Large intestine (tissue), 3 donors: ENCODE measurements at regions not wholly inside any gene's neighbourhood (a gene's known extent, or its start where the extent isn't known, plus 50 kb on each side); places are given as distances from the start of the nearest gene placed in this dataset.

ENCODE experiments used
- DNase-seq, 2 donors: peaks; one replicate each; pipeline versions ENCODE4 v3.0.0 to v3.0.0-alpha.2; 2013
- H3K27ac ChIP-seq: one replicate; pipeline ENCODE4 v1.5.1; 2013; ENCODE audit warnings: low read length
- H3K27me3 ChIP-seq: 2 replicates; pipeline ENCODE4 v1.6.1; 2013; ENCODE audit warnings: low read length; ENCODE audit not compliant: control insufficient read depth, insufficient read depth
- H3K36me3 ChIP-seq: 2 replicates; pipeline ENCODE4 v1.6.1; 2013; ENCODE audit warnings: low read length; ENCODE audit not compliant: control insufficient read depth, insufficient read depth
- H3K4me1 ChIP-seq: one replicate; pipeline ENCODE4 v1.6.1; 2013; ENCODE audit warnings: low read length; ENCODE audit not compliant: control insufficient read depth, insufficient read depth
- H3K4me3 ChIP-seq: one replicate; pipeline ENCODE4 v1.5.1; 2013; ENCODE audit warnings: low read length
- H3K9me3 ChIP-seq: one replicate; pipeline ENCODE4 v1.6.1; 2013; ENCODE audit warnings: mild to moderate bottlenecking, low read depth, low read length, moderate library complexity; ENCODE audit not compliant: control insufficient read depth
- WGBS: methylation state at CpG from one replicate; pipeline ENCODE4 v1.1.5; 2013; ENCODE audit warnings: low lambda C conversion rate; ENCODE audit not compliant: insufficient coverage; 5-methylcytosine and 5-hydroxymethylcytosine counted together

GRCh38 chr2:173762864-173763263 lies 202.3 kb downstream of the SP3 start:
- H3K36me3 ChIP-seq, result no peaks in the 10 kb centered on the region
- no peak for DNase-seq
- H3K4me1 ChIP-seq, result no peaks in the 10 kb centered on the region
- WGBS, result no CpG with 5 or more reads among the region's 2 CpGs
- no peak overlapping the region for H3K27ac ChIP-seq
- no peak overlapping the region for H3K4me3 ChIP-seq
- H3K9me3 ChIP-seq, result no peaks in the 10 kb centered on the region
- H3K27me3 ChIP-seq, result no peaks in the 10 kb centered on the region

- DNase-seq, result no peak
- H3K4me1 ChIP-seq, result no peaks in the 10 kb centered on the region
- no peaks in the 10 kb centered on the region for H3K27me3 ChIP-seq
- no CpG with 5 or more reads among the region's 1 CpG for WGBS
- no peak overlapping the region for H3K4me3 ChIP-seq
- no peak overlapping the region for H3K27ac ChIP-seq
- no peaks in the 10 kb centered on the region for H3K9me3 ChIP-seq
- no peaks in the 10 kb centered on the region for H3K36me3 ChIP-seq
These were observed 201.5 kb downstream of the SP3 start for GRCh38 chr2:173763641-173764040.

- H3K4me3 ChIP-seq, result no peak overlapping the region
- no CpG with 5 or more reads among the region's 6 CpGs for WGBS
- H3K9me3 ChIP-seq, result no peaks in the 10 kb centered on the region
- DNase-seq, result no peak
- H3K36me3 ChIP-seq, result no peaks in the 10 kb centered on the region
- H3K4me1 ChIP-seq, result no peaks in the 10 kb centered on the region
- no peaks in the 10 kb centered on the region for H3K27me3 ChIP-seq
- H3K27ac ChIP-seq, result no peak overlapping the region
These were observed 201.1 kb downstream of the SP3 start for GRCh38 chr2:173764094-173764493.

- Histone ChIP-seq H3K27me3 (no peaks in the 10 kb centered on the region), H3K4me1 (no peaks in the 10 kb centered on the region)
- no CpG with 5 or more reads among the region's 8 CpGs for WGBS
These were observed 198.5 kb downstream of the SP3 start for GRCh38 chr2:173766537-173767289.

GRCh38 chr2:173770947-173771678 lies 194.1 kb downstream of the SP3 start:
- Histone ChIP-seq H3K4me1 (no peaks in the 10 kb centered on the region), H3K4me3 (no peak overlapping the region), H3K36me3 (no peaks in the 10 kb centered on the region), H3K27ac (no peak overlapping the region), H3K9me3 (no peaks in the 10 kb centered on the region), H3K27me3 (no peaks in the 10 kb centered on the region)
- no peak for DNase-seq
- WGBS, result no CpG with 5 or more reads among the region's 5 CpGs

More at GRCh38 chr2:173766537-173767289, 198.5 kb downstream of the SP3 start:
- Histone ChIP-seq H3K9me3 (no peaks in the 10 kb centered on the region), H3K27ac (no peak overlapping the region), H3K36me3 (no peaks in the 10 kb centered on the region), H3K4me3 (no peak overlapping the region)
- DNase-seq, result no peak

GRCh38 chr2:173772205-173772604 lies 193.0 kb downstream of the SP3 start:
- no peak for DNase-seq
- Histone ChIP-seq H3K9me3 (no peaks in the 10 kb centered on the region), H3K27ac (no peak overlapping the region), H3K4me1 (no peaks in the 10 kb centered on the region), H3K27me3 (no peaks in the 10 kb centered on the region), H3K36me3 (no peaks in the 10 kb centered on the region), H3K4me3 (no peak overlapping the region)
- WGBS, result 88% methylated on average over 2 of the region's 3 CpGs

GRCh38 chr2:173773076-173773475 lies 192.1 kb downstream of the SP3 start:
- no CpG with 5 or more reads among the region's 4 CpGs for WGBS
- Histone ChIP-seq H3K9me3 (no peaks in the 10 kb centered on the region), H3K27me3 (no peaks in the 10 kb centered on the region)

GRCh38 chr2:173775440-173775839 lies 189.7 kb downstream of the SP3 start:
- no peak overlapping the region for H3K4me3 ChIP-seq
- H3K36me3 ChIP-seq, result no peaks in the 10 kb centered on the region
- no CpG with 5 or more reads among the region's 2 CpGs for WGBS
- no peaks in the 10 kb centered on the region for H3K4me1 ChIP-seq
- peaks cover 3% of the 10 kb centered on the region for H3K9me3 ChIP-seq
- no peak for DNase-seq
- H3K27ac ChIP-seq, result no peak overlapping the region
- H3K27me3 ChIP-seq, result no peaks in the 10 kb centered on the region

More at GRCh38 chr2:173773076-173773475, 192.1 kb downstream of the SP3 start:
- DNase-seq, result no peak
- Histone ChIP-seq H3K4me3 (no peak overlapping the region), H3K4me1 (no peaks in the 10 kb centered on the region), H3K27ac (no peak overlapping the region), H3K36me3 (no peaks in the 10 kb centered on the region)

GRCh38 chr2:173782681-173783080 lies 182.5 kb downstream of the SP3 start:
- Histone ChIP-seq H3K27ac (no peak overlapping the region), H3K27me3 (peaks cover 3% of the 10 kb centered on the region), H3K9me3 (peaks cover 3% of the 10 kb centered on the region), H3K4me3 (no peak overlapping the region), H3K4me1 (no peaks in the 10 kb centered on the region), H3K36me3 (no peaks in the 10 kb centered on the region)
- WGBS, result 69% methylated on average over 3 of the region's 4 CpGs
- no peak for DNase-seq

GRCh38 chr2:173783382-173783781 lies 181.8 kb downstream of the SP3 start:
- no peak for DNase-seq
- H3K36me3 ChIP-seq, result no peaks in the 10 kb centered on the region
- H3K4me3 ChIP-seq, result no peak overlapping the region
- no peak overlapping the region for H3K27ac ChIP-seq
- H3K4me1 ChIP-seq, result no peaks in the 10 kb centered on the region
- 40% methylated on average over 1 of the region's 4 CpGs for WGBS
- H3K27me3 ChIP-seq, result peaks cover 3% of the 10 kb centered on the region
- peaks cover 3% of the 10 kb centered on the region for H3K9me3 ChIP-seq
